SK-N-MC (cell line): ENCODE measurements at regions not wholly inside any gene's neighbourhood (a gene's known extent, or its start where the extent isn't known, plus 50 kb on each side); places are given as distances from the start of the nearest gene placed in this dataset.

Source experiments
- DNase-seq: peaks from one replicate; pipeline ENCODE4 v3.0.0-alpha.2; 2011; ENCODE audit warnings: low read depth, low spot score
- H3K27ac ChIP-seq: fragments of 200-600 bp; sonication (generic); 2 replicates; pipeline ENCODE4 v1.5.1; 2016; ENCODE audit warnings: mixed run types
- H3K36me3 ChIP-seq: fragments of 200-600 bp; sonication (generic); 2 replicates; pipeline ENCODE4 v1.6.1; 2017; ENCODE audit warnings: antibody characterized with exemption, low read length, mixed read lengths; ENCODE audit not compliant: insufficient read depth
- H3K4me3 ChIP-seq: fragments of 200-600 bp; sonication (generic); 2 replicates; pipeline ENCODE4 v1.5.1; 2016
- H3K9ac ChIP-seq: fragments of 200-600 bp; sonication (generic); 2 replicates; pipeline ENCODE4 v1.8.0; 2017; ENCODE audit warnings: mixed run types, mixed read lengths; ENCODE audit not compliant: insufficient read length
- H3K9me3 ChIP-seq: fragments of 200-600 bp; sonication (generic); 2 replicates; pipeline ENCODE4 v1.6.1; 2017; ENCODE audit warnings: low read depth, mild to moderate bottlenecking, antibody characterized with exemption, low read length, moderate library complexity, mixed read lengths
- EZH2 ChIP-seq: fragments of 200-600 bp; sonication (generic); IDR thresholded peaks from one replicate; pipeline ENCODE4 v1.6.1; 2017; ENCODE audit warnings: antibody characterized with exemption
- FOXP2 ChIP-seq: optimal IDR thresholded peaks from 2 replicates; pipeline ENCODE3; 2011; ENCODE audit warnings: mild to moderate bottlenecking, moderate library complexity; ENCODE audit not compliant: insufficient read depth; ENCODE audit errors: extremely low read length, control extremely low read depth
- POLR2AphosphoS5 ChIP-seq: IDR thresholded peaks from 2 replicates; pipeline ENCODE4 v1.6.1; 2012; ENCODE audit warnings: mild to moderate bottlenecking, low read depth, low read length, borderline replicate concordance

GRCh38 chr20:51212816-51213215 lies 189.9 kb upstream of the KCNG1 start:
- Histone ChIP-seq H3K27ac (no peak overlapping the region), H3K4me3 (no peak overlapping the region), H3K9me3 (no peaks in the 10 kb centered on the region), H3K36me3 (no peaks in the 10 kb centered on the region), H3K9ac (no peak overlapping the region)
- DNase-seq = no peak
- TF ChIP-seq POLR2AphosphoS5 = no peak
- no peak for TF ChIP-seq FOXP2
- no peak for TF ChIP-seq EZH2

GRCh38 chr20:51211191-51211590 lies 188.3 kb upstream of the KCNG1 start:
- Histone ChIP-seq H3K36me3 (no peaks in the 10 kb centered on the region), H3K9me3 (no peaks in the 10 kb centered on the region), H3K27ac (no peak overlapping the region), H3K9ac (no peak overlapping the region), H3K4me3 (no peak overlapping the region)
- DNase-seq = no peak
- no peak for TF ChIP-seq POLR2AphosphoS5
- TF ChIP-seq EZH2 = no peak
- TF ChIP-seq FOXP2 = no peak

GRCh38 chr20:51210084-51210483 lies 187.2 kb upstream of the KCNG1 start:
- TF ChIP-seq EZH2 = no peak
- TF ChIP-seq POLR2AphosphoS5 = no peak
- no peak for TF ChIP-seq FOXP2
- Histone ChIP-seq H3K27ac (no peak overlapping the region), H3K9ac (no peak overlapping the region), H3K4me3 (no peak overlapping the region), H3K36me3 (no peaks in the 10 kb centered on the region), H3K9me3 (no peaks in the 10 kb centered on the region)
- no peak for DNase-seq

DNA sequence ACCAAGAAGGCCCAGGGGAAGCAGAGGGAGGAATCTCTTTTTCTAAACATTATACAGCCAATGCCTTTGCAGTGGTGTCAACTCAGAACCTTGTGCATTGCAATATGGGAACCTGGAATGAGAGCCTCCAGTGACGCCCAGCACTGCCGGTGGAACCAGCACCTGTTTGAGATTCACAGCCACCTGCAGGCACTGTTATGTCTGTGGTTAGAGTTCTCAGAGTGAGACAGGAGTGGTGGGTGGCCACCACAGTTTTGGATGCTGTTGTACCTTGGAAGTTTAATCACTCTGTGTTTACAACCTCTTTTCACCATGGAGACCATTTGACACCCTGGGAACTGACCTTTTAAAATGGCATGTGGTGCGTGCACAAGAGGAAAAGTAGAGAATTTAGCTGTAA lies 185.3 kb upstream of the KCNG1 start:
- H3K4me3 ChIP-seq = no peak overlapping the region
- no peak for DNase-seq
- H3K27ac ChIP-seq = no peak overlapping the region
- H3K9ac ChIP-seq = no peak overlapping the region
- TF ChIP-seq FOXP2 = no peak
- TF ChIP-seq EZH2 = no peak
- TF ChIP-seq POLR2AphosphoS5 = no peak
- H3K36me3 ChIP-seq = no peaks in the 10 kb centered on the region
- no peaks in the 10 kb centered on the region for H3K9me3 ChIP-seq

- H3K4me3 ChIP-seq = no peak overlapping the region
- H3K9me3 ChIP-seq = no peaks in the 10 kb centered on the region
- H3K9ac ChIP-seq = no peak overlapping the region
- no peaks in the 10 kb centered on the region for H3K36me3 ChIP-seq
- no peak for TF ChIP-seq EZH2
- H3K27ac ChIP-seq = no peak overlapping the region
- no peak for DNase-seq
Observed at GRCh38 chr20:51206032-51206662, 183.2 kb upstream of the KCNG1 start.

DNA sequence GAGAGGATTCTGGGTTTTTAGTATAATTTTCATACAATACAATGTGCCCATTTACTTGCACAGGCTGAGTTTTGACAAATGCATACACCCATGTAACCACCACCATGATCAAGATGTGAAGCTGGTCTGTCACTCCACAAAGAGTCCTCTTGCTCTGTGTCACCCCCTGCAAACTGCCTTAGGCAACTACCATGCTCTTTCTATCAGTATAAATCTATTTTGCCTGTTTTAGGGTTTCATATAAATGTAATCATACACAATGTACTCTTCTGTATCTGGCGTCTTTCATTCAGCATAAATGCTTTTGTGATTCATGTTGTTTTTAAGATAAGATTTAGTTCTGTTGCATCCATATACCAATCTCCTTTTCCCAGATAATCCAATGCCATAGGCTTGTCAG lies 181.9 kb upstream of the KCNG1 start:
- no peak for TF ChIP-seq FOXP2
- no peak for TF ChIP-seq EZH2
- TF ChIP-seq POLR2AphosphoS5 = no peak
- no peak overlapping the region for H3K9ac ChIP-seq
- H3K4me3 ChIP-seq = no peak overlapping the region
- no peak for DNase-seq
- no peaks in the 10 kb centered on the region for H3K9me3 ChIP-seq
- no peaks in the 10 kb centered on the region for H3K36me3 ChIP-seq
- H3K27ac ChIP-seq = no peak overlapping the region

DNA sequence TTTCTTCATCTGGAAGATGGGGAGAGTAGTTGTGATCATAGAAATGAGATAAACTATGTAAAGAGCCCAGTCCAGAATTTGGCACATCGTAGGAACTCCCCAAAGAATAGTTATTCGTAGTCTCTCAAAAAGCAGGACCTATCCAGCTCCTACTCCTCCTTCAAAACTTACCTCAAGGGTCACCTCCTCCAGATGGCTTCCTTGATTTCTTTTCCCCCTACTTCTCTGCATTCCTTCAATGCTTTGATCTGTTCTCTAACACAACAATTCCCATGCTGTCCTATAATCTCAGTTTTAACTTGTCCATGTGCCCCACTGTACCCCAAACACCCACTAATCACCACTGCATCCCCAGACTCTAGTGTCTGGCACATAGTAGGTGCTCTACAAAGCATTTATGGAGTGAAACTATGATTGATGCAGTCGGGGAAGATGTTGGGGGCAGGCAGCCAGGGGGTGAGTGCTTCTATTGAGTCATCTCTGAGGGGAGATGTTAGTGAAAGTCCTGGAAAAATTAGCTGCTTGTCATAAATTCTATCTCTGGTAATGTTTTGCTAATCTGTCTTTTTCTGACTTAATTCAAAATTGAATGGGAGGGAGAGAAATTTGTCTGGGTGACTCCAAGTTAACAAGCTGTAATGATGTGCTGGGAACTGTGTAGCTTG lies 181.3 kb upstream of the KCNG1 start:
- H3K36me3 ChIP-seq = no peaks in the 10 kb centered on the region

DNA sequence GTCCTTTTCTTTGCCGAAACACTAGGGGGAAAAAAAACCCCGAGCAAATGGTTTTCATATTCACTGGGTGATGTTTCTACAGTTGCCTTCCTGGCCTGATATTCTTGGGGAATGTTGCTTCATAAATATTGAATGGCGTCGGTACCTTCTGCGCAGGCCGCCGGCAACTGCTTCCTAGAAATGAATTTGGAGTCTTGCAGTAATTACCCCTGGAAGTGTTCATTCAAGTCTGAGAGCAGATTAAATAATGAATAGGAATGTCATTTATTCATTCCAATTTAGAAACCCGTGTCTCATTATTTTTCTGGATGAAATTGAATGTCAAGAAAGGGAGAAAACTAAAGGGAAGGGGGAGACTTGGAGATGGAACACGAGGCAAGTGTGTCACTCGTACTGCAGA lies 179.4 kb upstream of the KCNG1 start:
- Histone ChIP-seq H3K9ac (no peak overlapping the region), H3K9me3 (no peaks in the 10 kb centered on the region), H3K4me3 (no peak overlapping the region), H3K27ac (no peak overlapping the region), H3K36me3 (no peaks in the 10 kb centered on the region)
- DNase-seq = no peak
- TF ChIP-seq FOXP2 = no peak
- no peak for TF ChIP-seq EZH2
- TF ChIP-seq POLR2AphosphoS5 = no peak

More for the DNA sequence above, 181.3 kb upstream of the KCNG1 start:
- no peak overlapping the region for H3K27ac ChIP-seq
- no peaks in the 10 kb centered on the region for H3K9me3 ChIP-seq
- TF ChIP-seq POLR2AphosphoS5 (no peak), FOXP2 (no peak), EZH2 (no peak)
- H3K9ac ChIP-seq = no peak overlapping the region
- H3K4me3 ChIP-seq = no peak overlapping the region
- DNase-seq = no peak

GRCh38 chr20:51199920-51200319 lies 177.0 kb upstream of the KCNG1 start:
- H3K36me3 ChIP-seq = no peaks in the 10 kb centered on the region
- no peak for DNase-seq
- H3K4me3 ChIP-seq = no peak overlapping the region
- no peaks in the 10 kb centered on the region for H3K9me3 ChIP-seq
- no peak overlapping the region for H3K9ac ChIP-seq
- no peak overlapping the region for H3K27ac ChIP-seq
- TF ChIP-seq POLR2AphosphoS5 (no peak), FOXP2 (no peak), EZH2 (no peak)
